ENCODE measurements at regions not wholly inside any gene's neighbourhood (a gene's known extent, or its start where the extent isn't known, plus 50 kb on each side); places are given as distances from the start of the nearest gene placed in this dataset.
"Not testable (repeated sequence)": the region's sequence is repeated elsewhere in the genome, so short reads cannot be mapped to it uniquely, and the experiment has no call there.

GRCh38 chr7:76918619-76919018 lies 113.5 kb downstream of the SPDYE17 start:
- not testable (repeated sequence) for DNase-seq

- not testable (repeated sequence) for DNase-seq
Measured at GRCh38 chr7:76914361-76914760, 117.8 kb downstream of the SPDYE17 start.

- not testable (repeated sequence) for DNase-seq
Measured at GRCh38 chr7:76912011-76912814, 119.9 kb downstream of the SPDYE17 start.

GRCh38 chr7:76904688-76905087 lies 127.5 kb downstream of the SPDYE17 start:
- not testable (repeated sequence) for DNase-seq

- DNase-seq: not testable (repeated sequence)
Measured at GRCh38 chr7:76901944-76902710, 130.0 kb downstream of the SPDYE17 start.

GRCh38 chr7:76898807-76899206 lies 133.4 kb downstream of the SPDYE17 start:
- not testable (repeated sequence) for DNase-seq

- not testable (repeated sequence) for DNase-seq
Measured at GRCh38 chr7:76897007-76897406, 135.2 kb downstream of the SPDYE17 start.

- not testable (repeated sequence) for DNase-seq
Measured at GRCh38 chr7:76895696-76896095, 136.5 kb downstream of the SPDYE17 start.

- DNase-seq: peak; percentile 60
Measured at GRCh38 chr7:76891771-76892170, 140.4 kb downstream of the SPDYE17 start.

GRCh38 chr7:76879733-76880288 lies 152.3 kb downstream of the SPDYE17 start:
- DNase-seq: not testable (repeated sequence)

GRCh38 chr7:76875760-76876159 lies 156.4 kb downstream of the SPDYE17 start:
- DNase-seq: not testable (repeated sequence)

- DNase-seq: not testable (repeated sequence)
Measured at GRCh38 chr7:76870504-76870808, 161.7 kb downstream of the SPDYE17 start.

- DNase-seq: not testable (repeated sequence)
Measured at GRCh38 chr7:76867364-76867889, 164.7 kb downstream of the SPDYE17 start.

- not testable (repeated sequence) for DNase-seq
Measured at GRCh38 chr7:76863150-76863773, 168.9 kb downstream of the SPDYE17 start.

- DNase-seq: not testable (repeated sequence)
Measured at GRCh38 chr7:76862241-76862640, 169.9 kb downstream of the SPDYE17 start.

- not testable (repeated sequence) for DNase-seq
Measured at GRCh38 chr7:76859933-76860332, 172.2 kb downstream of the SPDYE17 start.

GRCh38 chr7:76854631-76855030 lies 177.5 kb downstream of the SPDYE17 start:
- not testable (repeated sequence) for DNase-seq

GRCh38 chr7:76852787-76853584 lies 179.2 kb downstream of the SPDYE17 start:
- peak; percentile 2 for DNase-seq

GRCh38 chr7:76852362-76852761 lies 179.8 kb downstream of the SPDYE17 start:
- DNase-seq: not testable (repeated sequence)

GRCh38 chr7:76851617-76852016 lies 180.5 kb downstream of the SPDYE17 start:
- not testable (repeated sequence) for DNase-seq

GRCh38 chr7:76849887-76850563 lies 182.1 kb downstream of the SPDYE17 start:
- not testable (repeated sequence) for DNase-seq

Data from NCI-H226 (cell line).